DMS53 treated with DMSO at 0.1 percent for 48 hours (cell line): ENCODE measurements at regions not wholly inside any gene's neighbourhood (a gene's known extent, or its start where the extent isn't known, plus 50 kb on each side); places are given as distances from the start of the nearest gene placed in this dataset.
"Not testable (repeated sequence)": the region's sequence is repeated elsewhere in the genome, so short reads cannot be mapped to it uniquely, and the experiment has no call there.

ENCODE experiments used
- DNase-seq: peaks from one replicate; lab custom pipeline; 2025; ENCODE audit not compliant: unreplicated experiment; lab: John Stamatoyannopoulos, UW

DNA sequence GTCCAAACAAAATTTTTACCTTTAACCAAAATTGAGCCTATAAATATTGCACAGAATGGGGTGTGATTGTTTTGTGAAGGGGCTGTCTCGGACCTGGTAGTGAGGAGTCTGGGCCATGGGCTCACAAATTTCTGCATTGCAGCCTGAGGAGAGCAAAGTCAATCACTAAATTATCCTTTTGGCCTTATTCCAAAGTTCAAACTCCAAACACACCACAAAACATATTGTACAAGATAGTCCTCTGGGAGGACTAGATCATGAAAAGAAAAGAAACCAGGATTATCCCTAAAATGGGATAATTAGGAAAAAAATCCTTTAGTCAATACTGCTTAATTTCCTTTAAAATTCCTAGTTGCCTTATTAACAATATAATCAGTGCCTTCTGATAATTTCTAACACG, 115.5 kb downstream of the BUB3 start:
- no peak for DNase-seq

DNA sequence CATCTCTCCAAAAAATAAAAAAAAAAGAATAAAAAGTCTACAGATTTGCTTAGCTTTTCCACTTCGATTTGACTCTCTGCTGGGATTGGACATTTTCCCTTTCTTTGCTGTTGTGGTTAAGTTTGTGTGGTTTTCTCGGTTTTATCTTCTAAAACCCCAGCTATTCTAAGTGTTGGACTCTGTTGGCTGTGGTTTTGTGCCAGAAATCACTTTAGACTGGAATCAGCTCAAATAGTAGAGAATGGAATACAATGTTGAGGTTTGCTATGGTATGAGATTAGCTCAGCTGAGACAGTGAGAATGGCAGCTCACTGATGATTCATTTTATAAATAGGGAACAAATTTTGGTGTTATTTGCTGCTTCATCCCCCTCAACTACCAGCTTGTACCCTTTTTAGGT, 116.0 kb downstream of the BUB3 start:
- DNase-seq: no peak

DNA sequence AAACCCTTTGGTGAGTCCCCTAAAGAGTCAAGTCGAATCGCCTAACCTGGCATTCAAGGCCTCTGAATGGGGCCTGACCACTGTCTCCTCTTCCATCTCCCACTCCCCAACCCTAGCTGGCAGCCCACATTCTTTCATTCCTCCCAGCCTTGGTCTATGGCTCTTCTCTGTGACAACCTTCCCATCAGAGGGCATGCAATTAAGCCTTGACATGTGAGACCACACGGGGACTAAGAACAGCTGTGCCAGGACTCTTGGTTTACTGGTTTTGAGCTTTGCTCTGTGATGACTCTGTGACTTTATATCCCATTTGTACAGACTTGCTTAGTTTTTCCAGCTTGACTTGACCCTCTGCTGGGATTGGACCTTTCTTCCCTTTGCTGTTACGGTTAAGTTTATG, 116.6 kb downstream of the BUB3 start:
- DNase-seq: no peak

DNA sequence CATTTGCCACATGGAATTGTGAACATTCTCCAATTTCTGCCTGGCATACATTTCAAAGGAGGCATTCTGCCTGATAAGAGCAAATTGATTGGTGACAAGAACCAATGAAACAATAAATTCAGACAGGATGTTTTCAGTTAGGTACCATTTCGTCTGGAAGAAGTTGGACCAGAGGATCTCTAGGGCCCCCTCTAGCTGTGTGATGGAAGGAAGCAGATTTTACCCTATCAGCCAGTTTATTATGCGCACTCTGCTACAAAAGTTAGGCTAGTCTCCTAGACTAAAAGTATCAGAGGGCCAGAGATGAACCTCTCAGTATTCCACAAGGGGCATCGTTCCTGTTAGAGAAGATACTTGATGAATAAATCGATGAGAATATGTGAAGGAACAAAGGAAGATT, 118.0 kb downstream of the BUB3 start:
- DNase-seq: no peak

DNA sequence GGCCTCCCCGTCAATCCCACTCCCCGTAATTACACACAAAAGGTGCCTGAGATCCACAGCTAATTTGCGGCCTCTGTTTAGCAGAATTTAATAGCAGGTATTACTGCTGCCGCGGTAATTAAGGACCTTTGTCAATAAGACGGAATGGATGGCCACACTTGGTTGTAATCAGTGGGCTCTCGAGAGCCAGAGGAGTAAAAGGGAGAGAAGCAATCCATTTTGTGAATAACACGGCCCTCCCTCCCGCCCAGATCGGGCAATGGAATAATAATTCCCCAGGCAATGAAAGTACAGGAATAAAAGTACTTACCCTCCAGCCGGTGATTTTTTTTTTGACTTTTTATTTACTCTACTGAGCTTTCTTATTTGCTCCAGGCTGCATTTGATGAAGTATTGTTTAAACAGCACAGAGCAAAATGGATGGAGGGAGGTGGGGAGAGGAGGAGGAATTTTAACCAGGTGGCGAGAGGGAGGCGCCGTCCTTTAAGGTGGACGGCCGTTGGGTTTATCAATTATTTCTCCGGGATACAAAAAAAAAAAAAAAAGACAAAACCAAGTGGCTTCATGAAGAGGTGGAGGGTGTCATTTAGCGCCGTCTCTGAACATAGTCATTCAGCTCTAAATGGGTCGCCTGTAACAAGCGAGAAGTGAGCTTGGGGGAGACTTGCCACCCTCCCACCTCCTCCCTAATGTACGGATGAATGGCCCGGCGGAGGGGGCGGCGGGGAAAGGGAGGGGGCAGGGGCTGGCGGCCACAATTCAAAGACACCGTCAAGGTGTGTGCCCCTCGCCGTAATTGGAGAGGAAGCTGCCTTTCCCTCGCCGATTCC, 120.3 kb downstream of the BUB3 start:
- no peak for DNase-seq

DNA sequence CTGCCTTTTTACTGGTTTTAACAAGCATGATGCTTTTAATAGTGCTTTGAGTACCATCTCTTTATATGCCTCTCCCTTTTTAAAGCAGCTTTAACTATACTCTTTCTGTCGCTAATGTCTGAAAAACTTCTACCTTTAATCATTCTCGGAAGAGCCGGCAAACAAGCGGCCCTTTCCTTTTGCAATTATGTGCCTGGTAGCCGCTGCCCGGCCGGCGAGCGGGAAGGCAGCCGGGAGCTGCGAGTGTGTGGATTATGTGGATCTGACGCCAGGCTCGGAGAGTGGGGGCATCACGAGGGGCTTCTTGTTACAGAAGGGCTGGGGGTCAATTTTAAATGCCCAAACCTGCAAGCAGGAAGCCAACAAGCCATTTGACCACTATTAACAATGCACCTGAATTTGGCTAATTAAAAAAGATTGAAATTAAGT, 120.9 kb downstream of the BUB3 start:
- no peak for DNase-seq

DNA sequence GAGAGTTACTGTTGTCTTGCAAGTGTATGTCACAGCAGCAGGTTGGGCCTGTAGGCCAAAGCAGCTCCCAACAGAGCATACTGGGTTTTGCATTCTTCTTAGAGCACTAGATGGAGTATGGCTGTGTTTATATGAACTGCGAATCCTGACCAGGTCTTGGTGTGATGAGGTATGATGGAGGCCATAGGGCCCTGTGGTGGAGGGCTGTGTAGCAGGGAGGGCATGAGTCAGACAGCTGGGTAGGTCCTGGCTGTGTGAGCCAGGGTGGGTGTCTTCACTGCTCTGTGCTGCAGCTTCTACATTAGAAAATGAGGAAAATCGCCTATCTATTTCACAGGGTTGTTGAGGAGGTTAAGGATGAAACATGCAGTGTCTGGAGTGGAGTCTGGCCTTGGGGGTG, 124.2 kb downstream of the BUB3 start:
- DNase-seq: no peak

DNA sequence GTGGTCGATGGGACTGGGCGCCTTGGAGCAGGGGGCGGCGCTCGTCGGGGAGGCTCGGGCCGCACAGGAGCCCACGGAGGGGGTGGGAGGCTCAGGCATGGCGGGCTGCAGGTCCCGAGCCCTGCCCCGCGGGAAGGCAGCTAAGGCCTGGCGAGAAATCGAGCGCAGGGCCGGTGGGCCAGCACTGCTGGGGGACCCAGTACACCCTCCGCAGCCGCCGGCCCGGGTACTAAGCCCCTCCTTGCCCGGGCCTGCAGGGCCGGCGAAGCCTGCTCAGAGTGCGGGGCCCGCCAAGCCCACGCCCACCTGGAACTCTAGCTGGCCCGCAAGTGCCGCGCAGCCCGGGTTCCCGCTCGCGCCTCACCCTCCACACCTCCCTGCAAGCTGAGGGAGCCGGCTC, 129.2 kb downstream of the BUB3 start:
- DNase-seq: not testable (repeated sequence)

DNA sequence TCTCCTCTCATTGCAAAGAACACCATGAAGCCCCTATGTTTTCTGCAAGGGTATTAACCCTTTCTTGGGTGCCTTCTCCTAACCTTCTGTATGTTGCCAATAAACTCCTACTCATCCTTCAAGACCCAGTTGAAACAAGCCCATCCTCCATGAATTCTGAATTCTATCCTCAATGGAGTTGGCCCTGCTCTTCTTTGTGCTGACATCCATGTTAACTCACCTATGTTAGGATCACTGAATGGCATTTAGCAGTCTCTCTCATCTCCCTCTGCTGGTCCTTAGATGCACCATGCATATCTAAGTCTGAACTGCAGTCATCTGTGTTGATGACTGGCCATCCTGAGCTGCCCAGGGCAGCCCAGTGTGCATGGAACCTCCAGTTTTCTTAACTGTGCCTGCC, 129.8 kb downstream of the BUB3 start:
- DNase-seq: no peak

DNA sequence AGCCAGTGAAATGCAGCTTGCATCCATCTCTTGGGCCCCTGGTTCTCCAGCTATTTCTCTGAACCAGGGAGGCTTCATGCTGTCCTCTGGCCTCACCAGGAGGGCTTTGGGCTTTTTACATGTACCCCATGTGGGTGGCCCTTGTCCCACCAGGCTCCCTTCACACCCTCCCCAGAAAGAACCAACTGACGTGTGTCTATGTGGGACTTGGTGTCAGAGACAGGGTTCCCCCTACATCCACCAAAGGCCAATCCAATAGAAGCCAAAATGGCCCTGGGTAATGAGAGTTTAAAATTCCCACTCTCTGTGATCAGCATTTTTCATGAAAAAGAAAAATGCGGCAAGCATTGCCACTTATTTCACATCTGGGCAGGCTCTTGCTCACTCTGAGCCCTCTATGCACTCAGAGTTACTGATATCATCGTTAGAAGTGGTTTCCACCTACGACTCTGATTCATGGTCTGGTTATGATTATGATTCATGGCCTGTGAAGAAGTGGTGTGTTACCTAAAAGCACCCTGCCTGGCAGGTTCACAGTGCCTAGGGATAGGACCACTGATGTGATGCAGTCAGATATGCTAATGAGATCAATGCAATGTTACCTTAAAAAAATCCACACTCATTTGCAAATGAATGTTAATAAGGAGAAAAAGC, 133.5 kb downstream of the BUB3 start:
- no peak for DNase-seq

DNA sequence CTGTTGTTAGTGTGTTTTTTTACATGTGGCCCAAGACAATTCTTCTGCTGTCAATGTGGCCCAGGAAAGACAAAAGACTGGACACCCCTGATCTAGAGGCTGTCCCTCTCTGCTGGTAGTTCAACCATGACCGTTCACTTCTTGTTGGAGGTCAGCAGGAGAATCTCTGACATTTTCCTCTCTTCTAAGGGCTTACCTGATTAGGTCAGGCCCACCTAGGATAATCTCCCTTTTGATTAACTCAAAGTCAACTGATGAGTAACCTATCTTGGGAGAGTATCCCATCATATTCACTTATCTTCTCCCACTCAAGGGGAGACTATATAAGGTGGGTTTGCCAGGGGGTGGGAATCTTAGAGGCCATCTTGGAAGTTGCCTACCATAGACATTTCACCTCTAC, 135.2 kb downstream of the BUB3 start:
- no peak for DNase-seq

DNA sequence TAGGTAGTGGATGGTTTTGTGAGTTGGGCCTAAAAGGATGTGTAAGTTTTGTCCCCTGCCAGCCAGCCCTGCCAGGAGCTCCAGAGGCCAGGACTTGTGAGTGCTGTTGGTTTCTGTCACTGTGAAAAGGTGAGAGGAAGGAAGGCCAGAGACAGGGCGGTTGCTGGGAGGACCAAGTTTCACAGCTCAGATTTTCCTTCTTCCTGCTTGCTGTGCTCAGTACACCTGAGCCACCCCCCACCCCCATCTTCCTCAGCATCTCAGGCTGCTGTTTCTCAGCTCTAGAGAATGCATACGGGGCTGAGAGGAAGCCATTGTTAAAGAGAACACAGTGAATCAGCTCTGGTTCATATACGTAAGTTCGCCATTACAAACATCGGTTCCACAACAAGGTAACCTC, 139.9 kb downstream of the BUB3 start:
- no peak for DNase-seq

DNA sequence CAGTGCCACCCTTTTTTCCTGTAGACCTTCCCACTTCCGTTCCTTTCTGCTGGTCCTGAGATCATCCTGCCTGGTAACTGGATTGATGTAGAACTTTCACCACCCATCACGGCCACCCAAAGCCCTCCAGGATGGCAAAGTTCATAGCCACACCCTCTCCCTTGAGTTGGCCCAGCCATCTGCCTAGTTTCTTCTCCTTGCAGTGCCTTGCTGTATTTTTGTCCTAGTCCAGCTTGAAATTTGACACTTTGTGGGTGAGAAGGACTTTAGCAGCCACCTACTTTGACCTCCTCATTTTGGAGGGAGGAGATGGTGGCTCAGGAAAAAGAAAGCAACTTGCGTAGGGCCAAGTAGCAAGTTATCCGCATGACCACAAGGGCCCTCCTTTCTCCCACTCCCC, 140.7 kb downstream of the BUB3 start:
- no peak for DNase-seq

DNA sequence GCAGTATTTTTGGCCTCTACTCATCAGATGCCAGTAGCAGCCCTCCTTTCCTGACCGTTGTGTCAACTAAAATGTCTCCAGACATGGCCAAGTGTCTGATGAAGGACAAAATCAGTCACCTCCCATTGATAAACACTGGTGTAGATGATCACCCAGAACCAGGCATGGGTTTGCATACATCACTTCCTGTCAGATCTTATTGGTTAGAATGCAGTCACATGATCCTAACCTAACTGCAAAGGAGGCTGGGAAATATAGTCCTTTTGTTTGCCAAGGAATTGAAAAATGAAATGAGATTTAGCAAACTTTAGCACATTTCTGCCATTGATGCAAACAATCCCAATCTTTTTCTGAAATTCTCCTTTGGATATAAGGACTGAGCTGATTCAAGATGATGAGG, 141.4 kb downstream of the BUB3 start:
- no peak for DNase-seq

DNA sequence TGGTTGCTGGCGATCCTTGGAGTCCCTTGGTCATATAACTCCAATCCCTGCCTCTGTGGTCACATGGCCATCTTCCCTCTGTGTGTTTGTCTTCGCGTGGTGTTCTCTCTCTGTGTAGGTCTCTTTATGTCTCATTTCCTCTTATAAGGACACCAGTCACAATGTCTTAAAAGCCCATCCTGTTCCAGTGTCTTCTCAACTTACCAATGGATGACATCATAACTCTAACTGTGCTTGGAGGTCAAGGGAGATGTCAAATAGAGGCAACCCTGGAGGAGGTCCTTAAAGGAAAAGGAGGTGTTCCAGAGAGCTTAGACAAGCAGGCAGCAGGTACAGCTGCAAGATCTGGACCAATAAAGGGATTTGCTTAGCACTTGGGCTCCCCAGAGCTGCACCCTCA, 143.0 kb downstream of the BUB3 start:
- no peak for DNase-seq

DNA sequence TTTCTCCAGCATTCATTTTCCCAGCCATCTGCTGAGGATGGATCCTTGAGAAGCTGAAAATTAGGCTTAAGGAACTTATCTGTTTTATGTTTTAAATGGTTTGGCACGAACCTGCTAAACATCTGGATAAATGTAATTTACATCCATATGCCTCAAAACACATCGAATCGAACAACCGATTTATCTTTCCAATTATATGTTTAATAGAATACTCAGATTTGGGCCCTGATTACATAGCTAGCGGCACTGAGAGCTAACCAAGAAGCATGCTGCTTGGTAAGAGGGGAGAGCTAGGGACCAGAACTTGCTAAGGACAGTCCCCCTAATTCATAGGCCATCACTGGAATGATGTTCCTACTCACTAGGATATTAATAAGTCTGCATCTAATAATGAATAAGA, 144.4 kb downstream of the BUB3 start:
- DNase-seq: no peak

DNA sequence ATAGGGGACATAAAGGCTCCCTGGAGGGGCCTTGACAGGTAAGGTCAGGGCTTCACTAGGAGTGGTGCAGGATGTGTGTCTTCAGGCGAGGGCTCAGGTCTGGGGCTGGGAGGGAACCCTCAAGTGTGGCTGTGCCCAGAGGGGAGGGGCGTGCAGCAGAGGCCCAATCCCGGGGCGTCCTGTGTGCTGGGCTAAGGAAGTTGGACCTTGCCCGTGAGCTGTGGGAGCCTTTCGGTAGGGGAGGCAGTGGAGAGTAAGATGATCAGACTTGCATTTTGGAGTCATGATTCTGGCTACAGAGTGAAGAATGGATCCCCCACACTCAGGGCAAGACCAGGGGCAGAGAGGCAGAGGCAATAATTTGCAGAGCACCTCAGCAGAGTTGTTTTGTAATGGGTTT, 145.4 kb downstream of the BUB3 start:
- DNase-seq: no peak

DNA sequence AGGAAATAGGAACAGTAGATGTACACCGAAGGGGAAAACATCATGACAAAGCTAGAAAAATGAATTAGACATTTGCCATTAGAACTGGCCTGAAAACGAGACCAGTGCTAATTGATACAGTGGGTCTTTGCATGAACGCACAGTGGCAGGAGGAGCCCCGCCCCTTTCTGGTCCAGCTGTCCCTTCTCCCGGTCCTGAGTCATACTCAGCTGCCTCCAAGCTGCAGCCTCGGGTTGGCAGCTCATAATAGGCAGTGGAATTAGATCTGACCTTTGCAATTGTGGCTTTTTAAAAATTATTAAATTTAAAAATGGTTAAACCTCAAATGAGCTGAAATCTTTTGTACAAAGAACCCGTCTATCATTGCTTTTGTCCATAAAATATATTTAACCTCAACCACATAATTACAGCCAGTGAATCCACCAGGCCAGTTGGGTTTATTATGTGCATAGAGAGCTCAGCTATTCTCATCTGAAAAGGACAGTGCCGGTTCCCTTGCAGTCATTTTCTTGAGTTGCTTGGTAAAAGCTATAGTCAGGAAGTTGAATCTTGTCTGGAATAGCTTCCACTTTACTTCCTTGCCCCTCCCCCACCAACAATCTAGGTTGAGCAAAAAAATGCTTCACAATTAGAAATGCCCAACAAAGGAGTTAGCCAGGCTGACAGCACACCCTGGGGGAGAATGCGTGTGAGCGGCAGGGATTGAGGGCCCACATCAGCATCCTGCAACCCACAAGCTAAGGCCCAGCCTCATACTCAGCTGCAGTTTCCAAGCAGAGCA, 147.1 kb downstream of the BUB3 start:
- no peak for DNase-seq

DNA sequence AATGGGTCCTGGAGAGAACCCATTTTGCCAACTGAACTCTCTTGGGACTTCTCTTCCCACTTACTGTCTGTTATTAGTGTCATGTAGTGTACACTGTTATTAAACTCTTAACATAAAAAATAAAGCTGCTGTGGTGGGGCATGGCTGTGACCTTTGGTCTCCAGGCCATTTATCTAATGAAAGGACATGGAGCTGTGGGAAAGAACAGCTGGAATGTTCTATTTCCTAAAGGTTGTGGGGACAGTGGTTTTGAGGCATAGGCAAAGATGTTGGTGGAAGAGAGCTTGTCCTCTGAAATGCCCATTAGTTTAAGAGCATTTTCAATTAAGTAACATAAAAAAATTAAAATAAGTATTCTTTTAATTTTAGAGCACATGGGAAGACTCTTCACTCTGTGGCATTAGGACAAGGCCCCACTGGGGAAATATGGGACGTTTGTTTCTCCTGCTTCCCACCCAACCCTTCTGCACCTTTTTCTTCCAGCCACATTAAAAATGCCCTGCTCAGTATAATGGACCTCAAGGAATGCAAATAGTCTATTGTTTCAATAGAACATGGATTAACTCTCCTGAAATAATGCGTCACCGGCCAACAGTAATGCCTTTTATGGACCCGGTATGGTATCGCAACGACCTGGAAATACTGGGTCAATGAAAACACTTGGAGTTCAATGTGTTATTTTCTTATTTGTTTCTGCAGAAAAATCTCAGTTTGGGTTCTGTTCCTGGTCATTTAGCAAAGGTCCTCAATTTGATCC, 149.6 kb downstream of the BUB3 start:
- no peak for DNase-seq

DNA sequence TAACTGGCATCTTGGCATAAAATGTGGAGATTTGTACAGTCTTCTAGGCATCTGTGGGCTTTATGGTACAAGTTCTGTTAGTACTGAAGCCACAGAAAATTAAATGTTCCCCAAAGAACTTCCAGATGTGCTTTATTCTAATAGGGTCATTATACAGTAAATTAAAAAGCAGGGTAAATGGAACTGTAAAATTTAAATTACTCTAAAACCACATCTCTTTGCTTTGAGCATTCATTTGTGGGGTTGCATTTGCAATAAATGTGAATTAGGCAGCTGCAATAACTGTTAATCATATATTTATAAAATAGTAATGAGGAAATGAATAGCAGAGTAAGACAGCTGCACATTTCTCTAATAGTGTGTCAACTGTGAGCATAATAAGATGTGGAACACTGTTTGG, 151.5 kb downstream of the BUB3 start:
- DNase-seq: no peak

DNA sequence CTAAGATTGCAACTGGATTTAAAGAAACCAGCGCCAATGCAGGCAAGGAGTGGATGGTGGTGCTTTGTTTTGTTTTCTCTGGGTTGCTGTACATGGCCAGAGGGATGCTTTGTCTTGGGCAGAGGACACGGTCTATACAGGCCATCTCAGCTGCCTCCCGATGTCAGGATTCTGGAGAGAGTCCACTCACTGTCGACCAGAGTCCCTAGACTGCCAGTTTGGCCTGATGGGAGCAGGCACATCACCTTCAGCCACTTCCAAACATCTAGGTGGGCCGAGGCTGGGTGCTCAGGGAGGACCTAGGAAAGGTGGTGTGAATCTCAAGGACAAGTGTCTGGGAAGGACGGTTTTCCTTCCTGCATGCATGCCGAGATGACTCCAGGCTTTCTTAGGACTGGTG, 152.1 kb downstream of the BUB3 start:
- DNase-seq: no peak
